PC-3 (cell line): ENCODE measurements at regions not wholly inside any gene's neighbourhood (a gene's known extent, or its start where the extent isn't known, plus 50 kb on each side); places are given as distances from the start of the nearest gene placed in this dataset.

ENCODE experiments used
- EZH2phosphoT487 ChIP-seq: fragments of 300-600 bp; sonication (generic); IDR thresholded peaks from 2 replicates; pipeline ENCODE4 v1.6.1; 2018; ENCODE audit warnings: mild to moderate bottlenecking, antibody characterized with exemption, low read length, borderline replicate concordance
- TF ChIP-seq, protein P1 (sequence below): fragments of 300-600 bp; sonication (generic); conservative IDR thresholded peaks from 2 replicates; pipeline ENCODE4 v1.5.1; 2017; ENCODE audit warnings: antibody characterized with exemption, low read depth, mild to moderate bottlenecking, low read length

DNA sequence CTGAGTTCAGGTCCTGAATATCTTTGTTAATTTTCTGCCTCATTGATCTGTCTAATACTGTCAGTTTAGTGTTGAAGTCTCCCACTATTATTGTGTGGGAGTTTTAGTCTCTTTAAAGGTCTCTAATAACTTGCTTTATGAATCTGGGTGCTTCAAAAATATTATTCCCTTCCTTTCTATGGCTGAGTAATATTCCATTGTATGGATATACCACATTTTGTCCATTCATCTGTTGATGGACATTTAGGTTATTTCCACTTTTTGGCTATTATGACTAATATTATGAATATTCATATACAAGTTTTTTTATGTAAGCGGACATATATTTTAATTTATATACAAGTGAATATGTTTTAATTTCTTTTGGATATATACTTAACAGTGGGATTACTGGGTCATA is 82.7 kb downstream of the SDR9C7 start:
- TF ChIP-seq, protein P1, sequence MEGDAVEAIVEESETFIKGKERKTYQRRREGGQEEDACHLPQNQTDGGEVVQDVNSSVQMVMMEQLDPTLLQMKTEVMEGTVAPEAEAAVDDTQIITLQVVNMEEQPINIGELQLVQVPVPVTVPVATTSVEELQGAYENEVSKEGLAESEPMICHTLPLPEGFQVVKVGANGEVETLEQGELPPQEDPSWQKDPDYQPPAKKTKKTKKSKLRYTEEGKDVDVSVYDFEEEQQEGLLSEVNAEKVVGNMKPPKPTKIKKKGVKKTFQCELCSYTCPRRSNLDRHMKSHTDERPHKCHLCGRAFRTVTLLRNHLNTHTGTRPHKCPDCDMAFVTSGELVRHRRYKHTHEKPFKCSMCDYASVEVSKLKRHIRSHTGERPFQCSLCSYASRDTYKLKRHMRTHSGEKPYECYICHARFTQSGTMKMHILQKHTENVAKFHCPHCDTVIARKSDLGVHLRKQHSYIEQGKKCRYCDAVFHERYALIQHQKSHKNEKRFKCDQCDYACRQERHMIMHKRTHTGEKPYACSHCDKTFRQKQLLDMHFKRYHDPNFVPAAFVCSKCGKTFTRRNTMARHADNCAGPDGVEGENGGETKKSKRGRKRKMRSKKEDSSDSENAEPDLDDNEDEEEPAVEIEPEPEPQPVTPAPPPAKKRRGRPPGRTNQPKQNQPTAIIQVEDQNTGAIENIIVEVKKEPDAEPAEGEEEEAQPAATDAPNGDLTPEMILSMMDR = no peak
- no peak for TF ChIP-seq EZH2phosphoT487
